MCF 10A (cell line): ENCODE measurements at regions not wholly inside any gene's neighbourhood (a gene's known extent, or its start where the extent isn't known, plus 50 kb on each side); places are given as distances from the start of the nearest gene placed in this dataset.

Source experiments
- BruUV-seq: library from RNA; stranded (reverse); fragments of 400-500 nt; replicated peaks from 2 replicates; lab custom pipeline; 2021; lab: Mats Ljungman, UMichigan
- CTCF ChIA-PET: fragments of 300-600 bp; sonication (Branson Sonifier 250); formaldehyde crosslinking; extraction: SDS; loops from one replicate; lab custom pipeline; 2021; ENCODE audit warnings: antibody characterized with exemption, inconsistent platforms; lab: Yijun Ruan, JAX
- POLR2A ChIA-PET: fragments of 300-600, 350-650 bp; sonication (Branson Sonifier 250); formaldehyde crosslinking; extraction: SDS; loops from one replicate; lab custom pipeline; 2020; ENCODE audit warnings: antibody characterized with exemption, inconsistent platforms; lab: Yijun Ruan, JAX
- DNase-seq: peaks from one replicate; pipeline ENCODE4 v3.0.0-alpha.2; 2018; ENCODE audit not compliant: unreplicated experiment
- H3K27ac Mint-ChIP-seq: one replicate; pipeline ENCODE4 v1.8.0; 2022; ENCODE audit warnings: mild to moderate bottlenecking, low read depth, mixed read lengths; ENCODE audit not compliant: unreplicated experiment
- H3K27me3 Mint-ChIP-seq: one replicate; pipeline ENCODE4 v1.8.0; 2022; ENCODE audit warnings: mixed read lengths; ENCODE audit not compliant: insufficient read depth, unreplicated experiment
- H3K36me3 Mint-ChIP-seq: one replicate; pipeline ENCODE4 v1.8.0; 2022; ENCODE audit warnings: mild to moderate bottlenecking, moderate library complexity, mixed read lengths; ENCODE audit not compliant: insufficient read depth, unreplicated experiment
- H3K4me1 Mint-ChIP-seq: one replicate; pipeline ENCODE4 v1.8.0; 2022; ENCODE audit warnings: mixed read lengths; ENCODE audit not compliant: insufficient read depth, unreplicated experiment
- H3K4me3 Mint-ChIP-seq: one replicate; pipeline ENCODE4 v1.8.0; 2022; ENCODE audit warnings: mild to moderate bottlenecking, moderate library complexity, mixed read lengths; ENCODE audit not compliant: unreplicated experiment
- H3K9me3 Mint-ChIP-seq: one replicate; pipeline ENCODE4 v1.8.0; 2022; ENCODE audit warnings: mixed read lengths; ENCODE audit not compliant: unreplicated experiment
- intact Hi-C: fragments of 100-400 bp; cut with micrococcal nuclease; formaldehyde crosslinking; loops from 2 replicates; pipeline ENCODE4 v1.14.1; 2022
- TF ChIP-seq, protein P1 (sequence below): fragments of 200-600 bp; IDR thresholded peaks from one replicate; pipeline ENCODE4 v1.8.0; 2022; ENCODE audit warnings: antibody characterized with exemption, mild to moderate bottlenecking; ENCODE audit not compliant: unreplicated experiment

GRCh38 chr6:4638641-4639040 lies 137.6 kb upstream of the CDYL start:
- Mint-ChIP-seq H3K9me3 (no peaks in the 10 kb centered on the region), H3K27ac (no peak overlapping the region), H3K36me3 (no peaks in the 10 kb centered on the region), H3K4me3 (no peak overlapping the region), H3K27me3 (no peaks in the 10 kb centered on the region), H3K4me1 (peaks cover 34% of the 10 kb centered on the region)
- no TSS peak for BruUV-seq
- no peak for DNase-seq
- POLR2A ChIA-PET, result interaction anchor here (0.6 to 0.8 kb wide), 2 partner anchors 9 to 322 kb away, joined by 4 read pairs; no protein-coding TSS in a partner anchor
- intact Hi-C loops, result no loop called here
- CTCF ChIA-PET, result no interaction called here
- TF ChIP-seq, protein P1, sequence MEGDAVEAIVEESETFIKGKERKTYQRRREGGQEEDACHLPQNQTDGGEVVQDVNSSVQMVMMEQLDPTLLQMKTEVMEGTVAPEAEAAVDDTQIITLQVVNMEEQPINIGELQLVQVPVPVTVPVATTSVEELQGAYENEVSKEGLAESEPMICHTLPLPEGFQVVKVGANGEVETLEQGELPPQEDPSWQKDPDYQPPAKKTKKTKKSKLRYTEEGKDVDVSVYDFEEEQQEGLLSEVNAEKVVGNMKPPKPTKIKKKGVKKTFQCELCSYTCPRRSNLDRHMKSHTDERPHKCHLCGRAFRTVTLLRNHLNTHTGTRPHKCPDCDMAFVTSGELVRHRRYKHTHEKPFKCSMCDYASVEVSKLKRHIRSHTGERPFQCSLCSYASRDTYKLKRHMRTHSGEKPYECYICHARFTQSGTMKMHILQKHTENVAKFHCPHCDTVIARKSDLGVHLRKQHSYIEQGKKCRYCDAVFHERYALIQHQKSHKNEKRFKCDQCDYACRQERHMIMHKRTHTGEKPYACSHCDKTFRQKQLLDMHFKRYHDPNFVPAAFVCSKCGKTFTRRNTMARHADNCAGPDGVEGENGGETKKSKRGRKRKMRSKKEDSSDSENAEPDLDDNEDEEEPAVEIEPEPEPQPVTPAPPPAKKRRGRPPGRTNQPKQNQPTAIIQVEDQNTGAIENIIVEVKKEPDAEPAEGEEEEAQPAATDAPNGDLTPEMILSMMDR, result no peak

DNA sequence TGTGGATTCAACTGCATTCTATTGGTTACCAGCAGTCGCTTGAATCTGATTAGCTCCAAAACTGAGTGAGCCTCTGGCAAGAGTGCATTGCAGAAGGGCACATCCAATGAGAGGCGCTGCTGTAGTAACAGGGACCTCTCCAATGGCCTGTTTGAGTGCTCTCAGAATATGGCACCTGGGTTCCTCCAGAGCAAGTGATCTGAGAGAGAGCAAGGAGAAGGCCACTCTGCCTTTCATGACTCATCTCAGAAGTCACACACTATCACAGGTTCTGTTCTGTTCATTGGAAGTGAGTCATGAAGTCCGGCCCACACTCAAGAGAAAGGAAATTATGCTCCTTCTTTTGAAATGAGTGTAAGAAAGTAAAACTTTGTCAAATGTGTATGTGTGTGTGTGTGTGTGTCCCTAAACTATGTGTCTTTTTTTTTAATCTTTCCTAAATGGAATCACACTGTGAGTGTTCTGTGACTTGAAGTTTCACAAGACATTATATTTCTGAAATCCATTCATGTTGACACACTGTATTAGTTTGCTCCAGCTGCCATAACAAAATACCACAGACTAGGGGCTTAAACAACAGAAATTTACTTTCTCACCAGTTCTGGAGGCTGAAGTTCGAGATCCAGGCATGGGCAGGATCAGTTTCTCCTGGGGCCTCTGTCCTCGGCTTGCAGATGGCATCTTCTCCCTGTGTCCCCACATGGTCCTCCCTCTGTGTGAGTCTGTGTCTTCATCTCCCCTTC lies 138.3 kb upstream of the CDYL start:
- no TSS peak for BruUV-seq
- ChIA-PET CTCF (no interaction called here), POLR2A (interaction anchor here (1.2 kb wide), 1 partner anchor 23 kb away, joined by 3 read pairs; no protein-coding TSS in a partner anchor)
- Mint-ChIP-seq H3K36me3 (no peaks in the 10 kb centered on the region), H3K9me3 (no peaks in the 10 kb centered on the region), H3K27ac (peak overlapping the region; percentile 8), H3K27me3 (no peaks in the 10 kb centered on the region), H3K4me3 (no peak overlapping the region), H3K4me1 (peaks cover 34% of the 10 kb centered on the region)
- TF ChIP-seq, protein P1, result no peak
- intact Hi-C loops, result no loop called here
- peak; percentile 60 for DNase-seq

DNA sequence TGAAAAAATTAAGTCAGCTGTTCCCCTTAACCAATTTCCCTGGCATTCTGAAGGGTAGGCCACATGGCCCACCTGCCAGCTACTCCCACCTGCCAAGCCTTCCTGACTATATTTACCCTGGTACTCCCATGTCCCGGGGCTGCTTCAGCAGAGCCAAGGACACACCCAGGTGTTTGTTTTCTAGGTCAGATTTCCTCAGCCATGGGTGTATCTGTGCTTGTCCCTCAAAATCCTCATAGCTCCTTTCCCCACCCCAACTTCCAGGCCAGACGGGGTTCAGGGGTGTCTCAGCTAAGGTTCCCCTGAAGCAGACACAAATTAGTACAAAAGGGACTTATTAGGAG lies 139.4 kb upstream of the CDYL start:
- TF ChIP-seq, protein P1, result no peak
- intact Hi-C loops, result no loop called here
- Mint-ChIP-seq H3K27ac (peak overlapping the region; percentile 8), H3K4me3 (no peak overlapping the region), H3K9me3 (no peaks in the 10 kb centered on the region), H3K36me3 (no peaks in the 10 kb centered on the region), H3K27me3 (no peaks in the 10 kb centered on the region), H3K4me1 (peaks cover 34% of the 10 kb centered on the region)
- no peak for DNase-seq
- ChIA-PET CTCF (interaction anchor here (0.6 to 1.4 kb wide), 2 partner anchors 35 to 323 kb away, joined by 3 read pairs; no protein-coding TSS in a partner anchor), POLR2A (interaction anchor here (0.6 to 1.2 kb wide), 2 partner anchors 22 to 29 kb away, joined by 3 read pairs; no protein-coding TSS in a partner anchor)
- no TSS peak for BruUV-seq

DNA sequence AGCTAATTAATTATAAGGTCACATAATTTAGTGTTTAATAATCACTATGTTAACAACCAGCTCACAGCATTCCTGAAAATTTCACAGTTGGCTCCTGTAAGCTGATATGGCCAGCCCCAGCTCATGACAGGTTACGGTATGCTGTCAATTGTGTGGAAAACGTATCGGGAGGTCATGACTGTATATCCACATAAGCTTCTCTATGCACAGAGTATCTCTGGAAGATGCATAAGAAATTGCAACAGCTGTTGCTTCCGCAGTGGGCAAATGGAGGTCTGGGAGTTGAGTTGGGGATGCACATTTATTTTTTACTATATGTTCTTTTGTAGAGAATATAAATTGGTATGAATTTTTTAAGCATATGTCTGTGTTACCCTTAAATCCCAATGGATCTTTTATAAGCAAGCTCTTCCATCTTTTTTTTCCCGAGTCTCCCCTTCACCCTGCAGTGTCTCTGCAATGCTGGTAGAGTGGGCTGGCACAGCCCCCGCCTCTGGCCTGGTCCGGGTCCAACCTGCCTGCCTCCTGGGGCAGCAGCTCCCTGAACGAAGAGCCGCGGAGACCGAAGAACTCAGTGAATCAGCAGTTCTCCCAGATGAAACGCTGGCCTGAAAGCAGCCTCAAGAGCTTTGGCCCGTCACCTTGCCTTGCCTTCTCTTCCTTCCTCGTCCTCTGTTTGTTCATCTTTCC lies 139.9 kb upstream of the CDYL start:
- H3K4me1 Mint-ChIP-seq, result peaks cover 34% of the 10 kb centered on the region
- no peaks in the 10 kb centered on the region for H3K27me3 Mint-ChIP-seq
- TF ChIP-seq, protein P1, result no peak
- no TSS peak for BruUV-seq
- no peak overlapping the region for H3K27ac Mint-ChIP-seq
- intact Hi-C loops, result no loop called here
- no peak for DNase-seq
- no peak overlapping the region for H3K4me3 Mint-ChIP-seq
- H3K36me3 Mint-ChIP-seq, result no peaks in the 10 kb centered on the region
- H3K9me3 Mint-ChIP-seq, result no peaks in the 10 kb centered on the region
- POLR2A ChIA-PET, result interaction anchor here (0.6 to 1.2 kb wide), 2 partner anchors 21 to 30 kb away, joined by 3 read pairs; no protein-coding TSS in a partner anchor
- CTCF ChIA-PET, result interaction anchor here (0.6 to 1.4 kb wide), 2 partner anchors 35 to 323 kb away, joined by 3 read pairs; no protein-coding TSS in a partner anchor
